HG03457 (cell line): ENCODE measurements at regions not wholly inside any gene's neighbourhood (a gene's known extent, or its start where the extent isn't known, plus 50 kb on each side); places are given as distances from the start of the nearest gene placed in this dataset.

ENCODE experiments used
- ATAC-seq: cut with Tn5 transposase; IDR thresholded peaks from one replicate; pipeline ENCODE4 v1.9.1; 2021; ENCODE audit warnings: moderate number of reproducible peaks; ENCODE audit not compliant: unreplicated experiment

GRCh38 chr7:67807826-67808225 is 811.2 kb downstream of the TYW1 start:
- ATAC-seq, result no peak

DNA sequence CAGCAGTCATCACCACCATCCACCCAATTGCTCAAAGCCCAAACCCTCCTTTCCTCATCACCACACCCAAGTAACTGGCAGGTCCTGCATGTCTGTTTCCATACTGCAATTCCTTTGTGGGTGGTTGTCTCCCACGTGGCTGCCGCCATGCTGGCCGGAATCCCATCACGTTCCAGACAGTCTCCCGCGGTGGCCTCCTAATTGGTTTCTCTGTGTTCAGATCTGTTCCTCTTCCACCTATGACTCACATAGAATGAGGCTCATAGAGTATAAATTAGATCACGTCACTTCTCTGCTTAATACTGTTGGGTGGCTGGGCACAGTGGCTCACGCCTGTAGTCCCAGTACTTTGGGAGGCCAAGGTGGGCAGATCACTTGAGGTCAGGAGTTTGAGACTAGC is 813.0 kb downstream of the TYW1 start:
- no peak for ATAC-seq

GRCh38 chr7:67813621-67814292 is 817.1 kb downstream of the TYW1 start:
- no peak for ATAC-seq

- no peak for ATAC-seq
Observed at GRCh38 chr7:67817481-67817880, 820.8 kb downstream of the TYW1 start.

- no peak for ATAC-seq
Observed at GRCh38 chr7:67821116-67821515, 824.5 kb downstream of the TYW1 start.

DNA sequence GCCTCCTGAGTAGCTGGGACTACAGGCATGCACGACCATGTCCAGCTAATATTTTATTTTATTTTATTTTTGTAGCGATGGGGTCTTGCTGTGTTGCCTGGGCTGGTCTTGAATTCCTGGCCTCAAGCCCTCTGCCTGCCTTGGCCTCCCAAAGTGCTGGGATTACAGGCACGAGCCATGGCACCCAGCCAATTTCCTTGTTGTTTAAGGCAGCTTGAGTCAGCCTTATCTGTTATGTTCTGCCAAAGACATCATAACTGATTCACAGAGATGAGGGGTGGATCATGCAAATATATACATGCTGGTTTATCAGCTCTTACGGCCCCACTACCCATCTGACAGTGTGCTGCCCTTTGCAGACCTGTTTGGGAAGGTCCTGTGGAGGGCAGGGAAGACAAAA is 826.7 kb downstream of the TYW1 start:
- ATAC-seq, result no peak

GRCh38 chr7:67825356-67825755 is 828.7 kb downstream of the TYW1 start:
- ATAC-seq, result no peak

GRCh38 chr7:67841896-67842295 is 845.3 kb downstream of the TYW1 start:
- no peak for ATAC-seq

- ATAC-seq, result no peak
Observed at GRCh38 chr7:67842571-67842970, 845.9 kb downstream of the TYW1 start.

GRCh38 chr7:67843001-67843565 is 846.5 kb downstream of the TYW1 start:
- no peak for ATAC-seq

DNA sequence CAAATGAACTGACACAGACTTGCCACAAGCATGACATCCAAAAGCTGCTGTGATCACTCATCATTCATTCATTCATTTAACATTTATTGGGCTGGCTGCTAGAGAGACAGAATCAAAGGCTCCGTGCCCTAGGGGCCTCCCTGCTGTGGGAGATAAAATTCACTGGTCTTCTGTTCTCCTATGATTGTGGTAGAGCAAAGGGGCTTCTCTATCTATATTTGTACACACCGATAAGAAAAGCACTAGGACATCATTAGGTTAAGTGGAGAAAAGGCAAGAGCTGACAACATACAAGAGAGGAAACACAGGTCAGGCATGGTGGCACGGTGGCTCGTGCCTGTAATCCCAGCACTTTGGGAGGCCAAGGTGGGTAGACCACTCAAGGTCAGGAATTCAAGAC is 847.0 kb downstream of the TYW1 start:
- no peak for ATAC-seq

- no peak for ATAC-seq
Observed at GRCh38 chr7:67847092-67847787, 850.6 kb downstream of the TYW1 start.

DNA sequence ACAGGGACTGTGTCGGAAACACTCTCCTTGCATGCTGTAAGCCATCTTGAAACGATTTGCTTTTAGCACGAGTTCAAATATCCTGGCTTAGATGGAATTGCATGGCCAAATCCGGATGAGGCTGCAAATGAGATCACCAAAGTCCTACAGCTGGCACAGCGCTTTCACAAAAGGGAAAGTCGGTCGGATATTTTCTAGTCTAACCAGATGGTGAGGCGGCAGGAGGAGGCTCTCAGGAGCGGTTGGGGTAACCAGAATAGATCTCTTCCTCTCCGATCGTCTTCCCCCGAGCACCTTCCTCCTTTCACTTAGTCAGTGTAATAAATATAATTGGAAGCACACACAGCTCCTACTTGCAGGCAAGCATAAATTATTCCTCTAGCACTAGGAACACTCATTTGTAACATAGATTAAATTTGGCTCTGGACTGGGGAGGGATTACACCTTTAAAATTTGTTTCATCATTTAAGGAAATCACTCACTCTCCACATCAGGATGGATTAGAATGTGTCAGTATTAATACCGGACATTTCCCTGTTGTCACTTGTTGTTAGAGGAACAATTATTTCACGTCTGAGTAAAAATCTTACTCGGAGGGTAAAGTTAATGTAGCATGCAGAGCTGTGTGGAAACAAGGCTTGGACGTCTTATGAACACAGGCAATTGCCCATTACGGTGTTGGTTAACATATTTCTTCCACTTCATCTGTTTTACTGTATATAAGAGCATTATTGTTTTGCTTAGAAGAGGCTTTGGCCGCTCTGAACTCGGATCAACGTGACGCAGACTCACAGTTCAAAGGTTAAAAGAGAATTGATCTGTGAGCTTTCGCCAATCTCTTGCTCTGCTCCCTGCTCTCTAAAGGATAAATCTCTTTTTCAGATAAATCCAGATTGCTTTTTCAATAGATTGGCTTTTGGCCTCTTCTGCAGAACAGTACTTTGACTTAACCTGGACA is 857.9 kb downstream of the TYW1 start:
- no peak for ATAC-seq

- no peak for ATAC-seq
Observed at GRCh38 chr7:67855322-67855721, 858.7 kb downstream of the TYW1 start.

DNA sequence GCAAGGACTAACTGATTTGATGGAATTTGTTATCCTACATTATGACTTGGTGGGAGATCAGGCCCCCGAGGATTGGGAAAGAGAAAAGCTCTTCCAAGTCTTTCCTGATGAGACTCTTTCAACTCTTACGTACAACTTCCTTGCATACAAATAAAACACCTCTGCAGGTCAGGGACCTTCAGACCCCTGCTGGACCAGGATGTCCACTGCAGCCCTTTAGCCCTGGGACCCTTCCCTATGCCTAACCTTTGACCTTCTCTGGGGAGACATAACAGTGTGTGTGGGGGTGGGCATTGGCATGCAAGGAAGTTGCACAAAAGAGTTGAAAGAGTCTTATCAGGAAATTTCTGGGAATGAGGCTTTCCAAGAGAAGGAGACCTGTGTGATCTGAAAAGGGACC is 859.4 kb downstream of the TYW1 start:
- no peak for ATAC-seq

DNA sequence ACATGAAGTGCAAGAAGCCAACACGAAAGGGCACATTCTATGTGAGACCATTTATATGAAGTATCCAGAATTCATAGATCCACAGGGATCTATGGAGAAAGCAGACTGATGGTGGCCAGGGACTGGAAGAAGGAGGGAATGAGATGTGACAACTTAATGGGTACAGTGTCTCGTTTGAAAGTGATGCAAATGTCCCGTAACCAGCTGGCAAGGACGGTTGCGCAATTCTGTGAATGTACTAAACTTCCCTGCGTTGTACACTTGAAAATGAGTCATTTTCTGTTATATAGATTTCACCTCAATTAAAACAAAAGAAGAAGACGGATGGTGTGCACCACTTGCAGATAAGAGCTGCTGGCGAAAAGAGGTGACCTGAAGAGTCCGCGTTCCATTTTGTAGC is 861.1 kb downstream of the TYW1 start:
- no peak for ATAC-seq

- no peak for ATAC-seq
Observed at GRCh38 chr7:67858931-67859330, 862.3 kb downstream of the TYW1 start.

DNA sequence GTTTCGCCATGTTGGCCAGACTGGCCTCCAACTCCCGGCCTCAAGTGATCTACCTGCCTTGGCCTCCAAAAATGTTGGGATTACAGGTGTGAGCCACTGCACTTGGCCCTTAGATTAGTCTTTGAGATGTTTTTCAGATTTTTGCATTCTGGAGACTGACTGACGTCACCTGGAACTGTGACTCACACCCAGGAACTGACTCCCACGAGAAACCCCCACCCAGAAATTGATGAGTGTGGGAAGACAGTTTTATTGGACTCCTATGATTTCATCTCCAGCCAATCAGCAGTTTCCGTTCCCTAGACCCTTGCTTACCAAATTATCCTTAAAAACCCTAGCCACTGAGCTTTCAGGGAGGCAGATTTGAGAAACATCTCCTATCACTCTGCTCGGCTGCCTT is 867.3 kb downstream of the TYW1 start:
- no peak for ATAC-seq

DNA sequence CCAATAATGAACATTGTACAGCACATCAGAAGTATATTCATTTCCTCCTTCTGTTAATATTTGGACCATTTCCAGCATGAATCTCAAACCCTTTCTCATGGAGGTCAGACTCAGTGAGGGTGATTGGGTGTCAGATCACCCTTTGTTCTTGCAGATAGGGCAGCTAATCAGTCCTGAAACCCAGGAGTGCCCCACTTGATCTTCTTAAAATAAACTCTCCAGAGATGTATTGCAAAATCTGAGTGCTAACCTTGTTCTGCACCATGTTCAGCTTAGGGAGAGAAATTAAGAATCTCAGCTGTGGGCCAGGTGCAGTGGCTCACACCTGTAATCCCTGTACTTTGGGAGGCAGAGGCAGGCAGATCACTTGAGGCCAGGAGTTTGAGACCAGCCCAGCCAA is 869.4 kb downstream of the TYW1 start:
- no peak for ATAC-seq

GRCh38 chr7:67866812-67867211 is 870.2 kb downstream of the TYW1 start:
- ATAC-seq, result no peak

GRCh38 chr7:67870396-67870795 is 873.8 kb downstream of the TYW1 start:
- no peak for ATAC-seq
